RCC 7860 (cell line): ENCODE measurements at regions not wholly inside any gene's neighbourhood (a gene's known extent, or its start where the extent isn't known, plus 50 kb on each side); places are given as distances from the start of the nearest gene placed in this dataset.
"Not testable (repeated sequence)": the region's sequence is repeated elsewhere in the genome, so short reads cannot be mapped to it uniquely, and the experiment has no call there.

Source experiments
- DNase-seq: peaks from one replicate; pipeline ENCODE4 v3.0.0-alpha.2; 2015; ENCODE audit warnings: low spot score
- FAIRE-seq: peaks from 2 replicates; lab custom pipeline; 2012; peaks lifted over from hg19 to GRCh38; lab: Jason Lieb, UNC

DNA sequence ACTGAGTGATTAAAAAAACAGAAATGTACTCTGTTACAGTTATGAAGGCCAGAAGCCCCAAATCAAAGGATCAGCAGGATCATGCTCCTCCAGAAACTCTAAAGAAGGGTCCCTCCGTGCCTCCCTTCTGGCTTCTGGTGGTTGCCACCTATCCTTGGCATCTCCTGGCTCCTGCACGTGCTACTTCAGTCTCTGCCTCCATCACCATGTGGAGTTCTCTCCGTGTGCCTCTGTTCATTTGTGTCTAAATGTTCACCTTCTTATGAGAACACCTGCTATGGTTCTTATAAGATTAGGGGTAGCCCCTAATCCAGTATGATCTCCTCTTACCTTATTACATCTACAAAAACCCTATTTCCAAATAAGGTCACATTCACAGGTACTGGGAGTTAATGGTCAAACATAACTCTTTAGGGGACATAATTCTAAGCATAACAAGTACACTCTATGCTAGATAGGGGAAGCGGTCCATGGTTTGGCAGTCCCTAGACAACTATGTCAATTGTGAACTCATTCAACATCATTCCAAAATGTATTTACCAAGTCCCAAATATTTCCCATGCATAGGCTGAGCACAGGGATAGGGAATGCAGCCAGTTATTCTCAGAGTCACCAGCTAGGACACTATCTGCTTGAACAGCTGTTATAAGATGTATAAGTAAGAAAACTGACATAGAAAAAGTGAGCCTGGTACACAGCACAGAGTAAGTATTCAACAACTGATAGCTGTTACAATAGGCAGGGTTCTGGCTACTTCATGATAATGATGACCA, 295.5 kb upstream of the BOD1L1 start:
- DNase-seq (no peak), FAIRE-seq (no peak)

DNA sequence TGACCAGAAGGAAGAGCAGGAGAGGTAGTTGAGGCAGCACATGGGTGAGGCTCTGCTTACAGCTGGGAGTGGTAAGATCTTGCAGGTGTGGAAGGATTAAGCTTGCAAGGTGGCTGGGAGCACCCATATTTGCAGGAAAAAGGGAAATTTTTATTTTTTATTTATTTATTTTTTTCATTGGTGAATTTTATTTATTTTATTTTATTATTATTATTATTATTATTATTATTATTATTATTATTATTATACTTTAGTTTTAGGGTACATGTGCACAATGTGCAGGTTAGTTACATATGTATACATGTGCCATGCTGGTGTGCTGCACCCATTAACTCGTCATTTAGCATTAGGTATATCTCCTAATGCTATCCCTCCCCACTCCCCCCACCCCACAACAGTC, 297.4 kb upstream of the BOD1L1 start:
- not testable (repeated sequence) for FAIRE-seq, DNase-seq

DNA sequence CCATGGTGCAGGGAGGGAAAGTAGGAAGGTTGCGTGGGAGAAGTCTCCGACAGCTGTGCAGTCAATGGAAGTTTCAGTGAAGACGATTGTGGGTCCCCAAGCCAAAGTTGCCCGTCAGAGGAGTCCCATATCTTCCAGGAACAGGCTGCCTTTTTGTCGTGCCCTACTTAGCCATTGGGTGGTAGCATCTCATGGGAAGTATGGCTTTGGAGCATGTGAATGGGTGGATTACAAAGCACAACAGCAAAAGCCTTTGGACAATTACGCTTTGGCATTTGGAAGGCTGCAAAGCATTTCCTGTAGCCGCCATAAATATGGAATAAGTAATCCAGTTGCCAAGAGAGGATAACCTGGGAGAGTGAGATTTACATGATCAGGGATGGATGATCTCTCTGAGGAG, 300.7 kb upstream of the BOD1L1 start:
- no peak for DNase-seq
- FAIRE-seq = no peak

DNA sequence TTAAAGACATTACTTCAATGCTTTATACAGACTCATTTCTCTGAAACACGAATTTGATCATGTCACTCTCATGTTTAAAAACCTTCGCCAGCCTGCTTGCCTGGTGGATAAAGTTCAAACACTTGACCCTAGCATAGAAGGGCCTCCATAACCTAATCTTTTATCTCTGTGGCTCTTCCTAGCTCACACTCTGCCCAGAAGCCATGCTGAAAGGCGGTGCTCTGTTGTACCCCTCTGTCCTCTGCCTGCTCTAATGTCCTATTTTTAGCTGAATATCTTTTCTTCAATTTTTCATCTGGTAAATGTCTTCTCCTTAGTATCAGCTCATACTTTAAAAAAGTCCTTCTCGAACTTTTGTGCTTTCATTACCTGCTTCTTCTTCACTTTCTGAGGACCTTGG, 302.6 kb upstream of the BOD1L1 start:
- FAIRE-seq = no peak
- DNase-seq = no peak

DNA sequence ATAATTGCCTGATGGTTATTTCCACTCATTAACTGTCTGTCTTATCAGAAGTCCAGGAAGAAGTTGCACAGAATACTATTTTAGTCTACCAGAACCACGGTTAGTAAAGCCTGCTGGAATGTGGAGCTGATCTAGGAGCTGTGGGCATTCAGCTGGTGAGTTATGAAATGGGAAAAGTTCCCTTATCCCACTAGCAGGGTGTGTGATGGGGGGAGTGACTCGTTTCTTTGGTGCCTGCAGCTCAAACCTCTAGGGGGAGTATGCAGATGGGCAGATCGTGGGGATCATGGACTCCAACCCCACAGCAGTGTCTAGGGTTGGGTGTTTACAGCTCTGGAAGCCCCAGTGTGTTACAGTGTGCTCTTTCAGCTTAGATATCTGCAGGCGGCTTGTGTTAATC, 305.7 kb upstream of the BOD1L1 start:
- DNase-seq (peak; percentile 25), FAIRE-seq (no peak)

DNA sequence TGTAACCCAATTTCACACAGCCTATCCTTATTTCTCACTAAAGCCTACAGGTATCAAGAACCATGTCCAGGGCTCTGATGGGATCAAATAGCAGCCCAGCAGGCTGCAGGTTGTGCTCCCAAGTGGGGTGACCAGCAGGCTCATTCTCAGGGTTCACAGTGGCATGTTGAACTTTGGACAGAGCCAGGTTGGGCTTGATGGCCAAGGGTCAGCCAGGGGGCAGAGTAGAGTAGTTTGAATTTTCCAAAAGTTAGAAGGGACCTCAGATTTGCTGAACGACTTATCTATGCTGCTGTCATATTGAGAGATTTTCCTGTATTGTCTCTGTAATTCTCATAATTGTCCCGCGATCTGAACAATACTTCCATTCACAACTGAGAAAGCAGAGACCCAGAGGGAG, 310.8 kb upstream of the BOD1L1 start:
- FAIRE-seq (no peak), DNase-seq (no peak)

DNA sequence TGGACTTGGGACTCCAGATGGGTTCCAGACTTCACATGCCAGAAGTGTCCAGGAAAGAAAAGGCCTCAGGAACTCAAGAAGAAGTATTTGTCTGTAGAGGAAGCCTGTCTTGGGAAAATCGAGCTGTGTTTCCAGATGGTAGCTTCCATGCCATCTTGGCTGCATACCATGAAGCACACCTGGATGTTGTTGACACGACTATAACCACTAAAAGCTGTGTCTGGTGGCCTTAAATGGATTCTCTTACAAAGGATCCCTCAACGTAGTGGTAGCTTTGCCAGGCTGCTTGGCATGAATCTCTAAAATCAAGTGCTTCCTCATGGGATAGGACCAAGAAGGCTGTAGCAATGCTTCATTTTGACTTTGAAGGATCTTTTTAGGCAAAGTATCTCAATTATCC, 313.4 kb upstream of the BOD1L1 start:
- FAIRE-seq = no peak
- no peak for DNase-seq

DNA sequence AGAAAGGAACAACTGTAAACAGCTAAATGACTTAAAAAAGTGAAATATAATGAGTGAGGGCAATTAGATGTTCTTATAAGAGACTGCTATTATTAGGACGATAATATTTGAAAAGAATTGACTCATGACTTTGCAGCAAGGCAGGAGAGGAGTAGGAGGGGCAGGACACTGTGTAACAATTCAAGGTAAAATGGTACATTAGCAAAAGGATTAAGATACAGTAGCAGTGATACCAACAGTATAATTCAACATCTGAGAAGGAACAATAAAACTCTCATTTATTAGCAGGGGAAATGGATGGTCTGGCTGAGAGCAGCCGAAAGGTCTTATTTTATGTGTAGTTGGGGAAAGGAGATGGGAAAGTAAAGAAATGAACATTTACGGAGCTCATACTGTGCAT, 315.5 kb upstream of the BOD1L1 start:
- no peak for FAIRE-seq
- DNase-seq = no peak

DNA sequence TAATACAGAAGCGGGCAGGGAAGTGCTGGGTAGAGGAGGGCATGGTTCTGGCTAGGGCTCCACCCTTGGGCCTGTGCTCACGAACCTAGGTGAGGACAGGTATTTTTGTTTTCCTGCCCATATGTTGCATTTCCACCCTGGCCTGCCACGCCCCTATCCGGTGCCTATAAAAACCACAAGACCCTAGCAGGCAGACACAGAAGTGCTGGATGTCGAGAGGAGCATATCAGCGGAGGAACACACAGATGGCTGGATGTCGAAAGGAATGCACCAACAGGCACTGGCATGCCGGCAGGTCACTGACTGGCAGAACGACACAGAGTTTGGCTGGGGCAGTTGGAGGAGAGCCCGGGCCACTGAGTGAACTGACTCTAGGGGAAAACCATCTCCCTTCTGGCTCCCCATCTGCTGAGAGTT, 316.6 kb upstream of the BOD1L1 start:
- FAIRE-seq (no peak), DNase-seq (no peak)

DNA sequence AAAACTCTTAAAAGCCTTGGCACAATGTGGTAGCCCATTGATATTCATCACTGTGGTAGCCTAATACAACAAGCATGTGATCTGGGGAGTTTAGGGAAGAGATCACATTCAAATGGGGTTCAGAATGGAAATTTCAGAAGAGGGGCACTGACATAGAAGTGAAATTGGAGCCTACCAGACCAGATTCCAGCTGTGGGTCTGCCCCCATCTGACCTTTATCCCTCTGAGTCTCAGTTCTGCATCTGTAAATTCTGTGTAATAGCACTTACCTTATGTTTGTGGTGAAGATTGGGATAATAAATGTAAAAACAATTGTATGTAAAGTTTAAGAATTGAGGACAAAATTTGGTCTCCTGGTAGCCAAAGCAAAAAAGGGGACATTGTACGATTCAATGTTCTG, 320.4 kb upstream of the BOD1L1 start:
- FAIRE-seq (no peak), DNase-seq (no peak)

DNA sequence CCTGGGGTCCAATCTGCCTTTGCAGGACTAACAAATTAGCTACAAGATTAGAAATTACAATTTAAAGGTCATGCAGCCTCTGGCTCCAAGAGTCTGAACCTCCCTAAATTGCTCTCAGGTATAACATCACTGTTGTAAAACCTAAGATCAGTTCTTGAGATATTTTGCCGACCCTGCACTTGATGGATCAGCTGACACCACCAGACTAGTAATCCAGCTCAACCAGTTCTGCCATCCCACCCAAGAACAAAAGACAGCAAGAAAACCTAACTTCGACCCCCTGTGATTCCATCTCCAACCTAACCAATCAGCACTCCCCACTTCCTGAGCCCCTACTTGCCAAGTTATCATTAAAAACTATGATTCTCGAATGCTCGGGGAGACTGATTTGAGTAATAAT, 323.0 kb upstream of the BOD1L1 start:
- FAIRE-seq (no peak), DNase-seq (no peak)

DNA sequence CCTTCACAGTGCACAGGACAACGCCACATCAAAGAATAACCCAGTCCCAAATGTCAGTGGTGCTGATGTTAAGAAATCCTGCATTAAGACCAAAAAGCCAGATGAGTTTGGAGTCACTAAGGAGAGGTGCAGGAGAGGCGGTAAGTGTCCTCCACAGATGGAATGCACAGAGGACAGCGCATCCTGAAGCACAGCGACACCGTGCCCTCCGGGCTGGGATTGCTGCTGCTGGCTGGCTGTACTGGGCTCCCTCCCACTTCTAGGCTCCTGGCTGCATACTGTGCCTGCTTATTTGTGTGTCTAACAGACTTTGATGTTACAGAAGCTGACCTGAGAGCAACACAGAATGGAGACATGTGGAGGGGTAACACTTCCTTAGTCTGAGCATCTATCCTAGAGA, 325.6 kb upstream of the BOD1L1 start:
- DNase-seq (no peak), FAIRE-seq (no peak)

DNA sequence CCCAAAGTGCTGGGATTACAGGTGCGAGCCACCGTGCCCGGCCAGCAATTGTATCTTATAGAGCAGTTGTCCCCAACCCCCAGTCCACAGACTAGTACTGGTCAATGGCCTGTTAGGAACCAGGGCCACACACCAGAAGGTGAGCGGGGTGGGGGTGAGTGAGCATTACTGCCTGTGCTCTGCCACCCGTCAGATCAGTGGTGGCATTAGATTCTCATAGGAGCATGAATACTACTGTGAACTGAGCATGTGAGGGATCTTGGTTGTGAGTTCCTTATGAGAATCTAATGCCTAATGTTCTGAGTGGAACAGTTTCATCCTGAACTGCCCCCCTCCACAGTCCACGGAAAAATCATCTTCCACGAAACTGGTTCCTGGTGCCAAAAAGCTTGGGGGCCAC, 328.0 kb upstream of the BOD1L1 start:
- FAIRE-seq = no peak
- no peak for DNase-seq

DNA sequence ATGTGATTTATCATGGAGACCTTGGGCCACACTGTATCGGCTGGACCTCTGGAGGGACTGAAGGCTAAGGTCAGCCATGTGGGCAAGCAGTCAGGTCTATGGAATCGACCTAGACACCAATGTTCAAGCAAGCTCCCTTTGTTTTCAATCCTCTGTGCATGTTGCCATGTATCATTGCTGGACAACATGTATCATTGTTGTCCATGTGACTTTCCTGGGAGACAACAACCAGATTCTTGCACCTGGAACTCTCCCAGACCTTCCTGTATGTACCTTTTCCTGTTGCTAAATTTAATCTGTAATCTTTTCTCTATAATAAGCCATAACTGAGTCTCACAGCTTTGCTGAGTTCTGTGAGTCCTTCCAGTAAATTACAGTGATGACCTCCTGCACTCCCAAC, 329.4 kb upstream of the BOD1L1 start:
- FAIRE-seq (no peak), DNase-seq (no peak)

DNA sequence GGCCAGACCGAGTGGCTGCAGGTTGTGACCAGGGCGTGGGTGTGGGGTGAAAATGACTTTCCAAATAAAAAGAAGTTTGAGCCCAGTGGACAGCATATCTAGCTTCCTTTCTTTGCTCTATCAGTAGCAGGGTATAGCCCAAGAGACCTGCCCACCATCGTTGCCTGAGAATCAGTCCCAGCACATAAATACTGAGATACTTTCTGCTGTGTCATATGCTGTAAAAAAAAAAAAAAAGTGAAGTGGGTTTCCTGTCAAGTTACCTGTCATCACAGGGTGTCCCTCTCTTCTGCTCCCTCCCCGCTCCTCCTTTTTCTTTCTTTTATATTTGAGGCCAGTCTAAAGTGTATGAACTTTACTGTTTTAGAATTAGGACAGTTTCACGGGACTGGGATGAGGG, 330.3 kb upstream of the BOD1L1 start:
- DNase-seq (no peak), FAIRE-seq (no peak)

DNA sequence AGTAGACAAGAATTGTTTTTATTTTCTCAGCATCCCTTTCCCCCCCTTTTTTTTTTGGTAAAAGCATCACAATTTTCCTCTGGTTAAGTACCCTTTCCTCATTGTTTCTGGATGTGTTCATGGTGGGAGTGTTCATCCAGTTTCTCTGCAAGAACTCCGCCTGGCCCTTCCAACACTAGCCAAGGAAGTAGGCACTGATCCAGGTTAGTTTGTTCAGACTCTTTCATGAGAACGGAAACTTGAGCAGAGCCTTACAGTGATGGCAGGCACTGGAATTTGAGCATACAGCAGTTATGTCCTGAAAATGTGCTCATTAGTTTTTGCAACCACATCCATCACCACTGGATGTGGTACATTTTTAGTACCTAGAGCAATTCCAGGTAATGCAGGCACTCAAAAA, 336.1 kb upstream of the BOD1L1 start:
- FAIRE-seq = no peak
- no peak for DNase-seq

DNA sequence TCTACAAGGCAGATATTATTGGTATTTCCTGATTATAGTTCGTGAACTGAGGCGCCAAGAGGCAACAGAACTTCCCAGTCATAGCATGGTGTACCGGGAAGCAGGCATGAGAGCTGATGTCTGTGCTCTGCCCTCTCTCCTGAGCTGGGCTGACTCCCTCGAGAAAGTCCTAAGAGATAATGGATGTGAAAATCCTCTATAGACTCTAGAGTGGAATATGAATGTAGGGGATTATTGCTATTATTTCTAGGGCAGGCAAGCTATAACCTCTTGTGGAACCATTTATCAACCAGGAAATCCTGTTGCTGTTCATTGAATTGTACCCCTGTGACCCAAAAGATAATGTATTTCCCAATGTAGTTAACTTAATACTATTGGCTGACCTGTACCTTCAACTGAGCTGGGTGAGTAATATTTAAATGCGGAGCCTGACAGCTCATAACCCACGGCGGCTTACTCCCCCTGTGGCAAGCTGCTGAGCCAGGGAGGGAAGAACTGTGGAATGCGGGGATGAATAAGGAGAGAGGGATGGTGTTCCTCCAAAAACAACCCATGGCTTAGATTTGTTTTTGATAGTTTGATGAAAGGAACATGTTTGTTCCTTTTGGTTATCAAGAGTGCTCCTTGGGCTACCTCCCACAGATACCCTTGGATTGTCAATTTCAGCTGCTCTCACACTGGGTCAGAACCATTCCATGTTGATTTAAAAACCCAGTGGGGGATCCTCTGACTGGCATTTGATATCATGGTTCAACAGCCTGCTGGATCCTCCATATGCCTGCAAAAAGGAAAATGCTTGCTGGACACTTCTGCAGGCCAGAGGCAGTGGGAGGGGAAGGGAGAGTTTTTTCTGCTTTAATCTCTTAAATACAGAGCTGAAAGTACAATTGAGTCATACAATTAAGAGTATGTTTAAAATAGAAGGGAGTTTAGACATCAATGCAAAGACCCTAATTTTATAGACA, 339.0 kb upstream of the BOD1L1 start:
- FAIRE-seq = peak; percentile 92
- peak; percentile 66 for DNase-seq

DNA sequence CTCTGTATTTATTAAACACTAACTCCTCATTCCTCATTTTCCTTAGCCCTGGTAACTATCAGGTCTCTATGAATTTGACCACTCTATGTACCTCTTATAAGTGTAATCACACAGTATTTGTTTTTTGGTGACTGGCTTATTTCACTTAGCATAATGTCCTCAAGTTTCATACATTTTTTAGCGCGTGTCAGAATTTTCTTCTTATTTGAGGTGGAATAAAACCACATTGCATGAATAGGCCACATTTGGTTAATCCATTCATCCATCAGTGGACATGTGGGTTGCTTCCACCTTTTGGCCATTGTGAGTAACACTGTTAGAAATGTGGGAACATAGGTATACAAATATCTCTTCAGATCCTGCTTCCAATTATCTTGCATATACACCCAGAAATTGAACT, 341.2 kb upstream of the BOD1L1 start:
- no peak for DNase-seq
- no peak for FAIRE-seq

DNA sequence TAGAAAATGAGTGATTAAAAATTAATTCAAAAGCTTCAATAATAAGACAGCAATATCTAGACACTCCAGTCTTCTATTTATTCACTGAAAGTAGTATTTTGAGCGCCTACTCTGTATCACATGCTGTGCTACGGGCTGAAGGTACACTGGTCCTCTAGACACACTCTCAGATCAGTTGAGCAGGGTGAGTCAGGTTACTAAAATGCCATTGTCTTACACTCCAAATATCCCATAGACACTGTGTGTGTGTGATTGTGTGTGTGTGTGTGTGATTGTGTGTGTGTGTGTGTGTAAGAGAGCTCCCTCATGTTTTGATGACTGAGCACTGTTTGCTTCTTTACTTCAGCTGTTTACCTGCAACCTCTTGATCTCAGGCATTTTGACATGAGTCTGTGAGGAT, 342.8 kb upstream of the BOD1L1 start:
- no peak for FAIRE-seq
- DNase-seq = no peak

DNA sequence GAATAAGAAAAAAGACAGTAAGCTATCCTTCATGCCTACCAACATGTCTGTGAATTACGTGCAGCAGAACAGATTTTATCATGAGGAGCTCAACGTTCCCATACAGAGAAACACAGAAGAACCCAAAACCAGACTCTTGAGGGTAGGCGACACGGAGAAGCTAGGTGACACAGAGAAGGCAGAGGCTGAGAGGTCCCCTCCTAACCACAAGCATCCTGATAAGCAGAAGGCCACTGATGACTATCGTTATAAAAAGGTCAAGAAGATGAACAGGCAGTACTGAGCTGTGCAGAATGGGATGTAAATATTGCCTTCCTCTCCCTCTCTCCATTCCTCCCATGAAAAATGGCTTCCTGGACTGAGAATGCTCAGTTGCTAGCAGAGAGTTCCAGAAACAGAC, 350.2 kb upstream of the BOD1L1 start:
- FAIRE-seq = no peak
- no peak for DNase-seq

DNA sequence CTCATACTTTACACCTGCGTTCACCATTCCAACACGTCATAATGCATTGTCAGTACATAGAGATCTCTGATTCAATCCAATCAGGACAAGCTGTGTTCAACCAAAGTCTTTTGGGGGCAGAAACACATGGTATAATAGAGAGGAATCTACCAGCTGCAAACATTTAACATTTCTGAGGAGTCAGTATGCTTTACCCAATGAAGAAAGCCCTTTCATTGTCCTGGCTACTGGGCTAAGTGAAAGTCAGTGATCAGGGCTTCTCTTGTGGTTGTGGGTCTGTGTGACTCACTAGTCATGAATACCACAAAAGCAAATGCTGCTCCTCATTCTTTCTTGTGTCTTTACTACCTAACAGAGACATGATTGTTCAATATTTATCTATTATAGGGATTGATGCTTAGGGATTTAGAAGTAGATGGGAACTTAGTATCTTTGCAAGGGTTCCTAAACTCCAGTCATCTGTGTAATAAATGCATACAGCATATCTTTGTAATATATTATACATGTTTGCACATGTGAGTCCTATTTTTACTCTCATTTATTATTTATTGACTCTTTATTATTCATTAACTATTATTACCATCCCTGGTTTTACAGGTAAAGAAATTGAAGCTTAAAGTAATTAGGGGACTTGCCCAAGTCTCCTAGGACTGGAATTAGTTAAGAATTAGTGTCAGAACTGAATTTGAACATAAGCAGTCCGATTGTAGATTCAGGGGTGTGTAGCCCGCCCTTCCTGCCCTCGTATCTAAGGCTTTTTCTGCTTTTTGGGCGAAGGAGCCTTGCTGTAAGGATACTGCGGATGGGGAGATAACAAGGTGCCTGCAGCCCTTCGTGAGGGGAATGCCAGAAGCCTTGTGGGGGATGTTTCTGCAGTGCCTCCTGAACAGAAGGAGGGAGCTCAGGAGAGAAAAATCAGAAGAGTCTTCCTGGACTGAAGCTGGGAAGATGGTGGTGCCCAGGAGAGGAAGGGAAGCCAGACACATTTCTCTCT, 353.1 kb upstream of the BOD1L1 start:
- DNase-seq (peak; percentile 88), FAIRE-seq (peak; percentile 98)
